GM21367 (cell line): ENCODE measurements at regions not wholly inside any gene's neighbourhood (a gene's known extent, or its start where the extent isn't known, plus 50 kb on each side); places are given as distances from the start of the nearest gene placed in this dataset.

Source experiments
- ATAC-seq: cut with Tn5 transposase; IDR thresholded peaks from one replicate; pipeline ENCODE4 v1.9.1; 2021; ENCODE audit not compliant: unreplicated experiment

DNA sequence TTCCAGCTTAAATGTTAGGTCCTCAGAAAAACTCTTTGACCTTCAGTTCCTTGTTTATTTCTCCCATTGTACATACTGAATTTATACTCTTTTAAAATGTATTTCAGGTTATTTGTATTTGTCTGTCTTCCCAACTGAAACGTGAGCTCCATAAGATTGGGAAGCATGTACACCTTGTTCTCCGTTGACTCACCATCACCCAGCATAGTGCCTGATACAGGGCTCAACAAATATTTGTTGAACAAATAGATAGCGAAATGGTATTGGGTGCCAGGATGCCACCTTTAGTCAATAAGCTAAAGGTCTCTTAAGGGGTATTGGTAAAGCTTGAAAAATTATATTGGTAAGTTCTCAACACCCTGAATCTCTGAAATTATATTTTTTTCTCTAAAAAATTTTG lies 1841.3 kb upstream of the CELF4 start:
- ATAC-seq = no peak

- ATAC-seq = no peak
These were observed 1837.5 kb upstream of the CELF4 start for GRCh38 chr18:39403121-39403520.

DNA sequence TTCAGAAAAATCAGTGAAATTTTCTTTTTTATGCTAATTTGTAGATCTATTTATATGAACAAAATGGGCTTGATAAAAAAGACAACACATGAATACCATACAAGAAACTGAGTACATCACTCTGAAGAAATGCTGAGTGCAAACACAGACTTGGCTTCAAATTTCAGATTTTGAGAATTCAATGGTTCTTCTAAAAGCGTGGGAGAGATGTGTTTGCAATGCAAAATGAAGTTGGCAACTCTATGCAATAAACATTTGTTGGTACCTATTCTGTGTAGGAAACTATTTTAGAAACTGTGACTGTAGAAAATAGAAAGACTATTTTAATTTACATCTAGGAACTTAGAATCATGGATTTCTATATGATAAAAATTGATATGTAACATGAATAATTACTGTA lies 1834.1 kb upstream of the CELF4 start:
- ATAC-seq = no peak

DNA sequence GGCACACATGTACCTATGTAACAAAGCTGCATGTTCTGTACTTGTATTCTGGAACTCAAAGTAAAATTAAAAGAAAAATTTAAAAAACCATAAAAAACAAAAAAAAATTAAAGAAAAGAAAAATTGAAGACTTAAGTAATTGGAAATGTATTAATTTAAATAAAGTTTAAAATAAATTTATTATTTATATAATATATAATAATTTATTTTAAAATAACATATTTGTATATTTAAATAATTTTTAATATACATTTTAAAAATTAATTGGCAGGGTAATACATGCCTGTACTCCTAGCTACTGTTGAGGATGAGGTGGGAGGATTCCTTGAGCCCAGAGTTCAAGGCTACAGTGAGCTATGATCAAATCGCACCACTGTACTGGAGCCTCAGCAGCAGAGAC lies 1830.6 kb upstream of the CELF4 start:
- no peak for ATAC-seq

GRCh38 chr18:39389800-39390379 lies 1824.3 kb upstream of the CELF4 start:
- ATAC-seq = no peak

DNA sequence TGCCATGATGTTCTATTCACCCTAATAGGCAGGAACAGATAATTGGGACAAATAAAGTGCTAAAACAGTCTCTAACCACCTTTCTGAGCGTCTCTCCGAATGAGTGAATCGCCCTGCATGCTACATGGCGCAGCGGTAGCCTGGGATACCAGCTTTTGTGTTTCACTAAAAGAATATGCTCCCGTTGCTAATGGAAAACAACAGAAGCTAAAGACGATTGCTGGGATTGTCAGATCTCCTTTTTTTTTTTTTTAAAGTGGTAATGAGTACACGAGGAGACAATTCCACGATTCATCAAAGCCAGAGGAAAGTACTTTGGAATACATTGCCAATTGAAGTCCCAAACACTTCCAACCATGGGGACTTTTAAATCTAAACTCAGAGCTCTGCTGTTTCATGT lies 1815.3 kb upstream of the CELF4 start:
- ATAC-seq = no peak

DNA sequence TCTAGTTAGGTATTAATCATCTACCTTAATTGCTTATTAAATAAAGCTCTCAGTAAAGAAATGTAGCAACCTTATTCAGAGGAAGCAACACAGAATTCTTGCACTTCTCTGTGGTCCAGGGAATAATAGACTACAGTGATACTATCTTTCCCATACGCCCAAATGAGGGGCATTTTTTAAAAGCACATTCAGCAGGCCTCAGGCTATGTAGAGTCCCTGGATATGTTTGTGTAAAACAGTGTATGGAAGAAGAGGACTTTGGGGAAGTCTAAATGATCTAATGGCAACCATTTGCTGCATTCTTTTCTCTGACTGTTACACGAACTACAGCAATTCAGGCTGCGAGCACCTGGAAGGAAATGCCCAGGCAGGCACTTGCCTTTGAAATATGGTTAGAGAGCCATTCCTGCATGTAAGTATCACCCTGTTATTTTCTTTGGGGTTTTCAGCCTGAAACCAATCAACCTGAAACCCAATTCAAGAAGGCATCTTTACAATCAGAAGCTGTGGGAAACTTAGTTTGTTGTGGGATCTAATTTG lies 1814.7 kb upstream of the CELF4 start:
- no peak for ATAC-seq

GRCh38 chr18:39375066-39375465 lies 1809.5 kb upstream of the CELF4 start:
- ATAC-seq = no peak

DNA sequence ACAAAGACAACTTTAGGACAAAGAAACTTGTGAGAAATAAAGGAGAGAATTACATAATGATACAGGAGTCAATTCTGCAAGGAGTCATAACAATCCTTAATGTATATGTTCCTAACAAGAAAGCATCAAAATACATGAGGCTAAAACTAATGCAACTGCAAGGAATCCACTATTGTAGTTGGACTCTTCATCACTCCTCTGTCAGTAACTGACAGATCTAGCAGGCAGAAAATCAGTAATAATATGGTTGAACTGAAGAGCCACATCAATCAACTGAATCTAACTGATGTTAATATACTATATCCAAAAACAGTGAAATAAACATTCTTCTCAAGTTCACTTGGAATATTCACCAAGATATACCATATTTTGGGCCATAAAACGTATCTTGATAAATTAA lies 1806.4 kb upstream of the CELF4 start:
- ATAC-seq = no peak

DNA sequence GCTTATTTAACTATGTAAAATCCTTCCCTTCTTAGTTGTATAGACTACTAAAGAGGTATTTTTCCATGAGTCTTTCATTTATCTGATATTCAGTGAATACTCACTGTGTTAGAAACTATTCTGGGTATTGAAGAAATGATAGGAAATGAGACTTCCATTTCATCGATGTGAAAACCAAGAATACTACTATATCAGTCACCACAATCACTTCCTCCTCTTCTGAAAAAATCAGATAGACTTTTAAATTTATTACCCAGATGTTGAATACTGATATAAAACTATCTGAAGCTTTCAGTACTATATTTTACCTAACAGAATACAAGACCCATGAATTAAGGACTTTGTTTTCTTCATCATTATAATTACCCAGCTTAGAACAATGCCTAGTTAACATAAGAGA lies 1801.1 kb upstream of the CELF4 start:
- no peak for ATAC-seq

- ATAC-seq = no peak
These were observed 1800.4 kb upstream of the CELF4 start for GRCh38 chr18:39365836-39366485.

GRCh38 chr18:39360072-39360471 lies 1794.5 kb upstream of the CELF4 start:
- ATAC-seq = no peak

- ATAC-seq = no peak
These were observed 1794.0 kb upstream of the CELF4 start for GRCh38 chr18:39359636-39360035.

GRCh38 chr18:39350945-39351344 lies 1785.3 kb upstream of the CELF4 start:
- no peak for ATAC-seq

DNA sequence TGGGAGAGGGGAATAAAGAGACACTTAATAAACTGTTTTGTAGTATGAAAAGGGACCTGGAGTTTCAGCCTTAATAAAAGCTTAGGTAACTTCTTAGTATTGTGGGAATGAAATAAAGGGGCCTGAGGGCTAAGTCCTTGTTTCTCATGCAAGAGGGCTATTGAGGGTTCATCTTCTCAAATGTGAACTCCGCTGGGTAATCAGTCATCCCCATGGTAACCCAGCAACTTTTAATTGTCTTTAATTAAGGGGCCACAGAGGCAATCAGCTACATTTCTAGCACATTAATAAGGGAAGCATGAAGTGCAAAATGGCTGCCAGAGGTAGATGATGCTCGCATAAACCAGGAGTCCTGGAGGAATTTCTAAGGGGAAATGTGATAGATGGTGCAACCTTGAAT lies 1784.2 kb upstream of the CELF4 start:
- ATAC-seq = no peak

DNA sequence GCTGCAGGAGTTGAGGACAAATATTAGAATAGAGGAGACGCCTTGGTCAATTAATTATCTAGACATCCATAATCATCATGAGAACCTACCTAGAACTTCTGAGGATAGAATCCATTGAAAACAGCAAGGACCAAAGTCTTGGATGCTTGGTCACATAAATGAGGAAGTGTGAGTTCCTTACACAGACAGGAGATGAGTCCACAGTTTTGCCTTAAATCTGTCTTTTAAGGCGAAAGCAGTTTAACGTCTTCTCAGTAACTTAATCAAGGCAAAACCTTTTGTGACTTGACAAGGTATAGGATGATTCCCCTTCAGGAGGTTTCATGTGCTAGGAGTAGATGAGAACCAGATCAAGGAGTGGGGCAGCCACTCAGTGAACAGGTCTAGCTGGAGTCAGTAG lies 1783.2 kb upstream of the CELF4 start:
- ATAC-seq = no peak

DNA sequence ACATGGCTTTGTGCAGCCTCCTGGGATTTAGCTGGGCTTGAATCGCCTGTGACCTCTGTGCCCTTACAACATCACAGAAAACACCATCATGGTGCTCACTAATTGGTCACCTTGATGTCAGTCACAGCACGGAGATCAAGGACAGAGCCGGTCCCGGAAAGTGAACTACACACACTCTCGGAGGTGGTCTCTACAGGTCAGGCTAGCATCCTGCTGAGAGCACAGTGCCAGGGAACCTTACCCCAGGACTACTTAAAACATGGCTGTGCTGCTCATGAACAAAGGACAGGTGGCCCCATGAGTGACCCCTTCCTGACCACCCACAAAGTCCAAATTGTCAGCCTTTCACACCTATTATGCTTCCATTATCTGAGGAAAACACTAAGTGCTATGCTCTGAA lies 1782.1 kb upstream of the CELF4 start:
- ATAC-seq = no peak

DNA sequence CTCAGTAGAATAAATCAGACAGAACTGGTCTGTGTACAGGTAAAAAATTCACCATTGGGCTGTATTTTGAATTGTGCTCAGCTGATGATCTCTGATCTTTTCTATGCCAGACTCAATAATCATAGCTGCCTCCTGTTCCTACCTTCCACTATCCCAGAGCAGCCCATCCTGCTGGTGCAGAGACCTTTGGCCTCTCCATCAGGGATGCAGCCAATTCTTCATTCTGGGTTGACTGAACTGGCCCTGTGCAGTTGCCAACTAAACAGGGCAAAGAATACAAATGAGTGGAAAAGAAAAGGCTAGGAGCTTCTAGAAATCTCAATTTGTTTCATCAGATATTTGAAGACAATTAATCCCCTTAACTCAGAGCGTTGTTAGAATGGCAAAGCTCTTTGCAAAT lies 1781.3 kb upstream of the CELF4 start:
- no peak for ATAC-seq

GRCh38 chr18:39345321-39345720 lies 1779.7 kb upstream of the CELF4 start:
- no peak for ATAC-seq

- no peak for ATAC-seq
These were observed 1778.9 kb upstream of the CELF4 start for GRCh38 chr18:39344487-39344886.

DNA sequence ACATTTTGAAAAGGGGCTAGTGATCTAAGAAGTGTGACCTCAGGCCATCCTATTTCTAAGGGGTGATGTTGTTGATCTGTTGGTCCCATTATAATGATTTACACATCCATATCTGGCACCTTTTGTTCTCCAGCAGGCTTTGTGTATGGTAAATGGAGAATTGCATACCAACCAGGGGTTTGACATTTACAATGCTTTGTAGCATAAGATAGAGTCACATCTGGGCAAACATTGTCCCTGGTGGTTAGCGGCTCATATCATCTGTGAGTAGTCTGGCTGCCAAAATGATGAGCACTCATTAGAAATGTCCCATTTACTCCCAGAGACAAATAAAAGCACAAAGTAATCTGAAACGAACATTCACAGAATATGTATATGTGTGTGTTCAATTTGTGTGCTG lies 1775.5 kb upstream of the CELF4 start:
- ATAC-seq = no peak

DNA sequence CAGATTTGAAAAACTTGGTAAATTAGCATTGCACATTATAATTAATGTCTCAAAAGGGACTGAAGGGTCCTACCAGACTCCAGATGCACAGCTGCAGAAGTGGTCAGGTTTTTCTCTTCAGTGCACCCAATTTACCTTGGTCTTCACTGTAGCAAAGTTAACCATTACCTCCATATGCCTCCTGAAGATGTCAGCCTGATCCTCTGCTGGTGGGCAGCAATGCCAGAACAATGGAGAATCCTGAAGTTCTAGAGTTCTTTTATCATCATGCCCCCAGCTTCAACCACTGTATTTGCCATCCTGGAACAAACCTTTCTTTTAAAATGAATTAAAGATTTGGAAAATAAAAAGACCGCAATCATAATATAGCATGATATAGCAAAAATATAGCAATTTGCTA lies 1774.8 kb upstream of the CELF4 start:
- ATAC-seq = no peak
